ENCODE measurements at regions not wholly inside any gene's neighbourhood (a gene's known extent, or its start where the extent isn't known, plus 50 kb on each side); places are given as distances from the start of the nearest gene placed in this dataset.

DNA sequence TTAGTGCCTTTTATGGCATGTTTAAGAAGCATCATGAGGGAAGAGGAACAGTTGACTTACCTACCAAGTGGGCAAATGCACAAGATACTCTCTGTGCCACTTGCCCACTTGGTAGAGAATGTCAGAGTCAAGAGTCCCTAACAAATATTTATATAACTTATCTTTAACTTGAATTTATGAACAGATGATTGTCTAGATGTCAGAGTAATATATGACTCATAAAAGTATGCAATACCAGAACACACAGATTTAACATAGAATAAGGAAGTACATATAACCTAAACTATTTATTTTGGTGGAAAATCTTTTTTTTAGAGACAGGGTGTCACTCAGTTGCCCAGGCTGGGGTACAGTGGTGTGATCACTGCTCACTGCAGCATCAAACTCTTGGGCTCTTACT is 130.0 kb upstream of the NANOGP8 start:
- Histone ChIP-seq H2BK20ac (ENCODE audit: low read depth, low read length, poor library complexity, severe bottlenecking) (no peak overlapping the region), H3K4me1 (ENCODE audit: insufficient read depth, low read length) (no peaks in the 10 kb centered on the region), H4K5ac (ENCODE audit: insufficient read length, low read depth, low read length) (no peak overlapping the region), H3K79me2 (ENCODE audit: insufficient read depth, low read length) (no peaks in the 10 kb centered on the region), H2BK15ac (ENCODE audit: low read depth, low read length) (no peak overlapping the region), H3K9ac (ENCODE audit: extremely low read depth, insufficient read length, low read length) (no peak overlapping the region), H2AFZ (ENCODE audit: low read length) (no peak overlapping the region), H3T11ph (ENCODE audit: low read length) (no peak overlapping the region), H3K4me2 (ENCODE audit: insufficient read depth, insufficient read length, low read length) (no peak overlapping the region), H3K23ac (ENCODE audit: insufficient read length, low read depth, low read length) (no peak overlapping the region), H2BK120ac (ENCODE audit: low read depth, low read length, poor library complexity, severe bottlenecking) (no peak overlapping the region), H4K8ac (replicated peaks; ENCODE audit: insufficient read length, low read depth, low read length) (no peak overlapping the region), H3K9me3 (ENCODE audit: control insufficient read depth, low read depth, low read length) (no peaks in the 10 kb centered on the region), H3K4ac (ENCODE audit: low read depth, low read length) (no peak overlapping the region), H2BK5ac (ENCODE audit: insufficient read length, low read length) (no peak overlapping the region), H3K56ac (ENCODE audit: insufficient read length, low read depth, low read length) (no peak overlapping the region), H4K91ac (ENCODE audit: insufficient read length, low read depth, low read length) (no peak overlapping the region), H3K23me2 (ENCODE audit: insufficient read length, low read depth, low read length, poor library complexity, severe bottlenecking) (no peaks in the 10 kb centered on the region), H3K27ac (ENCODE audit: insufficient read length, low read depth, low read length) (no peak overlapping the region), H3K14ac (ENCODE audit: insufficient read depth, low read length) (no peak overlapping the region), H2AK5ac (ENCODE audit: insufficient read length, low read length) (no peak overlapping the region), H2BK12ac (ENCODE audit: insufficient read length, low read depth, low read length) (no peak overlapping the region), H3K27me3 (ENCODE audit: insufficient read depth, low read length) (no peaks in the 10 kb centered on the region), H3K18ac (ENCODE audit: insufficient read length, low read depth, low read length) (no peak overlapping the region), H4K20me1 (ENCODE audit: control insufficient read depth, insufficient read depth, insufficient read length) (no peaks in the 10 kb centered on the region), H3K79me1 (ENCODE audit: insufficient read depth, low read depth, low read length, poor library complexity, severe bottlenecking) (no peaks in the 10 kb centered on the region)
- Mint-ChIP-seq H3K27me3 (ENCODE audit: low read depth) (no peaks in the 10 kb centered on the region), H3K36me3 (ENCODE audit: insufficient read depth in 1 of 3, low read depth in 3 of 3) (no peaks in the 10 kb centered on the region), H3K27ac (no peak overlapping the region), H3K4me1 (peaks cover 3% of the 10 kb centered on the region in 2 experiments; a peak in 3 of 4 replicates), H3K9me3 (no peaks in the 10 kb centered on the region), H3K4me3 (no peak overlapping the region)
- TF ChIP-seq, protein P1, sequence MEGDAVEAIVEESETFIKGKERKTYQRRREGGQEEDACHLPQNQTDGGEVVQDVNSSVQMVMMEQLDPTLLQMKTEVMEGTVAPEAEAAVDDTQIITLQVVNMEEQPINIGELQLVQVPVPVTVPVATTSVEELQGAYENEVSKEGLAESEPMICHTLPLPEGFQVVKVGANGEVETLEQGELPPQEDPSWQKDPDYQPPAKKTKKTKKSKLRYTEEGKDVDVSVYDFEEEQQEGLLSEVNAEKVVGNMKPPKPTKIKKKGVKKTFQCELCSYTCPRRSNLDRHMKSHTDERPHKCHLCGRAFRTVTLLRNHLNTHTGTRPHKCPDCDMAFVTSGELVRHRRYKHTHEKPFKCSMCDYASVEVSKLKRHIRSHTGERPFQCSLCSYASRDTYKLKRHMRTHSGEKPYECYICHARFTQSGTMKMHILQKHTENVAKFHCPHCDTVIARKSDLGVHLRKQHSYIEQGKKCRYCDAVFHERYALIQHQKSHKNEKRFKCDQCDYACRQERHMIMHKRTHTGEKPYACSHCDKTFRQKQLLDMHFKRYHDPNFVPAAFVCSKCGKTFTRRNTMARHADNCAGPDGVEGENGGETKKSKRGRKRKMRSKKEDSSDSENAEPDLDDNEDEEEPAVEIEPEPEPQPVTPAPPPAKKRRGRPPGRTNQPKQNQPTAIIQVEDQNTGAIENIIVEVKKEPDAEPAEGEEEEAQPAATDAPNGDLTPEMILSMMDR (conservative IDR thresholded peaks at IDR 0.05): no peak
- DNase-seq: no peak
